ENCODE measurements at regions not wholly inside any gene's neighbourhood (a gene's known extent, or its start where the extent isn't known, plus 50 kb on each side); places are given as distances from the start of the nearest gene placed in this dataset.
A peak's percentile ranks its signal among the peaks of the same experiment; 100 is the strongest.

DNA sequence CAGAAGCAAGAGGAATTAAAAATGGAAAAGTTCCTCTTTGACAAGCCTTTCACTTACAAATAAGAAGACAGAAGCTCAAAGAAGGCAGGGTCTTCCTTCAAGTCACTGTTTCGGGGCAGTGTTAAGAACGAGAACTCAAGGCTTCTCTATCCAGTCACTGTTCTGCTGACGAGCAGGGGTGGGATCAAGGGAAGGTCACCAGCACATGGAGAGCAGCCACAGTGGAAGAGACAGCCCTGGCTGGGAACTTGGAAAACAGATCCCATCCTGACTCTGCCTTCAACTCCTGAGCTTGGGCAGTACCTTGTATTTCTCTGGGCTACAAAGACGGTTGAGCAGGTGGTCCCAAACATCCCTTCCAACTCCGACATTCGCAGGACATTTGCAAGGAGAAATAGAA, 111.5 kb upstream of the LPP start:
- no peak for DNase-seq (ENCODE audit: low read depth)
- no peak overlapping the region for H3K4me3 ChIP-seq (ENCODE audit: low read depth, low read length)
- TF ChIP-seq, protein P1, sequence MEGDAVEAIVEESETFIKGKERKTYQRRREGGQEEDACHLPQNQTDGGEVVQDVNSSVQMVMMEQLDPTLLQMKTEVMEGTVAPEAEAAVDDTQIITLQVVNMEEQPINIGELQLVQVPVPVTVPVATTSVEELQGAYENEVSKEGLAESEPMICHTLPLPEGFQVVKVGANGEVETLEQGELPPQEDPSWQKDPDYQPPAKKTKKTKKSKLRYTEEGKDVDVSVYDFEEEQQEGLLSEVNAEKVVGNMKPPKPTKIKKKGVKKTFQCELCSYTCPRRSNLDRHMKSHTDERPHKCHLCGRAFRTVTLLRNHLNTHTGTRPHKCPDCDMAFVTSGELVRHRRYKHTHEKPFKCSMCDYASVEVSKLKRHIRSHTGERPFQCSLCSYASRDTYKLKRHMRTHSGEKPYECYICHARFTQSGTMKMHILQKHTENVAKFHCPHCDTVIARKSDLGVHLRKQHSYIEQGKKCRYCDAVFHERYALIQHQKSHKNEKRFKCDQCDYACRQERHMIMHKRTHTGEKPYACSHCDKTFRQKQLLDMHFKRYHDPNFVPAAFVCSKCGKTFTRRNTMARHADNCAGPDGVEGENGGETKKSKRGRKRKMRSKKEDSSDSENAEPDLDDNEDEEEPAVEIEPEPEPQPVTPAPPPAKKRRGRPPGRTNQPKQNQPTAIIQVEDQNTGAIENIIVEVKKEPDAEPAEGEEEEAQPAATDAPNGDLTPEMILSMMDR (IDR thresholded peaks at IDR 0.05; ENCODE audit: insufficient read depth, low read depth, low read length, missing control alignments) = no peak

DNA sequence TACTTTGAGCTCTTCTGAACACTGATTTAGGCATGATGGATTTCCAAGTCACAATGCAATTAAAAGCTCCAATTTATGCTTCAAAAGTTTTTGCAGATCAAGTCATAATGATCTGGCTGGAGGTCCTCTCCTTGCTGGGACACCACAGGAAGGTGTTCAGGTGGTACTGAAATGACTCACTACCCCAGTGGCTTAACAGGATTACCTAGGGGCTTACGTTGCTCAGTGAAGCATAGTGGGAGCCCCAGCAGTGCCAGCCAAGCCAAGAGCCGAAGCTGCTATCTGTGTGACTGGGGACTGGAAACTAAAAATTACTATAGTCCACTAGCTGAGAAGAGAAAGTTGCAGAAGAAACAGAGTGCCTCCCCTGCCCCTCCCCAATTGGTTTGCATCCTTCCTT, 110.1 kb upstream of the LPP start:
- H3K4me3 ChIP-seq (ENCODE audit: low read depth, low read length) = no peak overlapping the region
- TF ChIP-seq, protein P1 (IDR thresholded peaks at IDR 0.05; ENCODE audit: insufficient read depth, low read depth, low read length, missing control alignments) = no peak
- peak; percentile 19 for DNase-seq (ENCODE audit: low read depth)

DNA sequence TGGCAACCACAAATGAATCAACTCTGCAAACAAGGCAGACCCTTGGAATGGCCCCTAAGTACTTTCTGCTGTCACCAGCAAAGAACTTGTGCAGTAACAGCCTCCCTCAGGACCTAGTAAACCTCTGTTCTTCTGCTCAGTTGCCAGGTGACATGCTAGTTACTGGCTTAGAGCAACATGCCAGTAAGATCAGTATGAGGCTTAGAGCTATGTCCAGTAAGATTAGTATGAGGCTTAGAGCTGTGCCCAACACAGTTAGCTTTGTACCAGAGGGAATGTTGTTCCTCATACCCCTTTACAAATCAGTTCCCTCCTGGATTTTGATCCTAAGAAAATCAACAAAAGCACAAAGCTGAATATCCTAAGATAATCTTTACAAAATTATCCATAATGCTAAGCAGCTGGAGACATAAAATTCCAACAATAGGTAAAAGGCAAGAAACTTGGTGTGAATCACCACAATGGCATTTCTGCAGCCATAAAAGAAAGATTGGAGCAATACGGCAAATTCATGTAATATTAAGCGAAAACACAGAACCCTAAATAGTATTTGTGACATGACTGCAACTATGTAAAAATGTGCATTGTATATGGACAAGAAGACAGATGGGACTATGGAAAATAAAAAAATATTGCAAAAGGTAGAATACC, 107.3 kb upstream of the LPP start:
- TF ChIP-seq, protein P1 (IDR thresholded peaks at IDR 0.05; ENCODE audit: insufficient read depth, low read depth, low read length, missing control alignments) = no peak

DNA sequence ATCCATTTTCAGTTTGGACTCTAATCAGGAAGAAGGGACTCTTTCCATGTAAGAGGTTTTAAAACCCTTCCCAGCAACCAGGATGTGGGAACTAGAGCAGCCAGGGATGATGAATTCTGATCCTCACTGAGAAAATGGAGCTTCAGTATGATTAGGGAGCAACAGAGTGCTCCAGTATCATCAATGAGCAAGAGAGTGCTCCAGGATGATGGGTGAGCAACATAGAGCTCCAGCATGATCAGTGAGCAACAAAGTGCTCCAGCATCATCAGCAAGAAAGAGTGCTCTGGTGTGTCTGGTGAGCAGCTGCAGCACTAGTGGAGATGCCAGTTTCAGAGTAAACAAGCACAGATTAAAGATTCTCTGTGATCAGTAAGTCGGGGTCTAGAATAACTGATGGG, 106.4 kb upstream of the LPP start:
- TF ChIP-seq, protein P1 (IDR thresholded peaks at IDR 0.05; ENCODE audit: insufficient read depth, low read depth, low read length, missing control alignments) = no peak
- no peak overlapping the region for H3K4me3 ChIP-seq (ENCODE audit: low read depth, low read length)
- no peak for DNase-seq (ENCODE audit: low read depth)

More for the DNA sequence above, 107.3 kb upstream of the LPP start:
- DNase-seq (ENCODE audit: low read depth) = no peak
- H3K4me3 ChIP-seq (ENCODE audit: low read depth, low read length) = no peak overlapping the region

DNA sequence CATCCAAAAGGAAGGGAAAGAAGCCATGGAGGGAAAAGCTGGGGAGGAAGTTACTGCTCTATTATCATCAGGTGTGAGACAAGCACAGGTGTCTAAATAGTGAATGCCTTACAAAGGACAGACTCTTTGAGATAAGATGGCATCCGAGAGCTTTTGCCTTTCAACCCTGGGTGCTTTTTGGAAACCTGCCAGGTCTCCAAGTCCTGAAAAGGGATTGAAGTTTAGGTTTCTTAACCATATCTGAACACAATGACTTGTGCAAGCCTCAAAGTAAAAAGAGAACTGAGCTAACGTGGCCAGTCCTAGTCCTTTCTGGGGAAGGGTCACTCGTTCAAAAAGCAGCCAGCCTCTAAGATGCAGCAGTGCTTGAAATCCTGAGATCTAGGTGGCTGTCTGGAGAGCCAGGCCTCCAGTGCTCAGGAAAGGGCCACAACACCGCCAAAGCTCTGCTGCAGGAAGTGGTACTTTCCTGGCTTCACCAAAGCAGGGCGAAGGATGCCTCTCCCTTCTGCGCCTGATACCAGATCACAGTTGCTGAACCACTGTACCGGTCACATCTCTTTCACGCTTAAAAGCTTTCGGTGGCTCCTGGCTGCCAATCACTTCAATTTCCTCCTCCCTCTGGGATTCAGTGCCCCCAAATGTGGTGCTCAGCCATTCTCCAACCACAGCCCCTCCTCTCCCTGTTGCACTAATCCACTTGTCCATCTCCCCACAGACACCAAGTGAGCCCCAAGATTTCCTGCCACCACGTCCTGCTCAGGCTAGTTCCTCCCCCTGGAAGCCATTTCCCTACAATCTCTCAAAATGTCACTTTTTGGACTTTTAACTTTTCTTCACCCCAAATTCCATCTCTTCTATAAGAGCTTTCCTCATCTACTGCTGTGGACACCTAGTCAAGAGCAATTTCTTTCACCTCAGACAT, 104.1 kb upstream of the LPP start:
- H3K4me3 ChIP-seq (ENCODE audit: low read depth, low read length) = no peak overlapping the region
- TF ChIP-seq, protein P1 (IDR thresholded peaks at IDR 0.05; ENCODE audit: insufficient read depth, low read depth, low read length, missing control alignments) = no peak
- DNase-seq (ENCODE audit: low read depth) = no peak

DNA sequence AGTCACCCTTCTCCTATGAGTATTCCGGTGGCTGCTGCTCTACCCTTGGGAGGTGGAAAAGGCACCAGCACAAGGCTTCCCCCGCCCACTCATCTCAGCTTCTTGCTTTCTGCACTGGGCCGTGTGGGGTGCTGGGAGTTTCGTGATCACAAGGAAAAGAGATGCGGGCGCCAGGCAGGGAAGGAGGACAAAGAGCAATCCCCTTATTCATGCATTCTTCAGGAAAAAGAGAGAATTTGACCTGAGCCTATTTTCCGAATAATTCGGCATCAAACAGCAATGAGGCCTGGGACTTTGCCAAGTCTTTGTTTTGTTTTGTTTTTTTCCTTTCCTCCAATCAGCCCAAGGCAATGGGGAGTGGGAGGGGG, 102.2 kb upstream of the LPP start:
- H3K4me3 ChIP-seq (ENCODE audit: low read depth, low read length) = no peak overlapping the region
- TF ChIP-seq, protein P1 (IDR thresholded peaks at IDR 0.05; ENCODE audit: insufficient read depth, low read depth, low read length, missing control alignments) = no peak
- no peak for DNase-seq (ENCODE audit: low read depth)
